ENCODE measurements at regions not wholly inside any gene's neighbourhood (a gene's known extent, or its start where the extent isn't known, plus 50 kb on each side); places are given as distances from the start of the nearest gene placed in this dataset.

DNA sequence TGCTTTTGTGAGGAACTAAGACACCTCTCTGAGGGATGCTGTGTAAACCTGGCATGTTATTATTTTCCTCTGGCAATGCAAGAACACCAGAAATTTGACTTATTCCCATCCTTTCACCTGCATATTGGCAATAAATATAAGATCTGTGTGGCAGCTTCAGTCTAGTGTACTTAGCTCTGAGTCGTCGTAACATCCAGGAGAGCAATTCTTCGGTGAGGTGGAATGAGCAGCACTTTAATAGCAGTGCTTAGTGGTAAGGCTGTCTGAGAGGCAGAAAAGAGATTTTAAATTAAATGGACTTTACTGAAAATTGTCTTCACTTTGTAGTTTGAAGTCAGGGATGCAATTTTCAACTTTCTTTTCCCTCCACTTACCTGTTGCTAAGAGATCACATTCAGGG, 344.9 kb downstream of the PCDH7 start:
- TF ChIP-seq, protein P1, sequence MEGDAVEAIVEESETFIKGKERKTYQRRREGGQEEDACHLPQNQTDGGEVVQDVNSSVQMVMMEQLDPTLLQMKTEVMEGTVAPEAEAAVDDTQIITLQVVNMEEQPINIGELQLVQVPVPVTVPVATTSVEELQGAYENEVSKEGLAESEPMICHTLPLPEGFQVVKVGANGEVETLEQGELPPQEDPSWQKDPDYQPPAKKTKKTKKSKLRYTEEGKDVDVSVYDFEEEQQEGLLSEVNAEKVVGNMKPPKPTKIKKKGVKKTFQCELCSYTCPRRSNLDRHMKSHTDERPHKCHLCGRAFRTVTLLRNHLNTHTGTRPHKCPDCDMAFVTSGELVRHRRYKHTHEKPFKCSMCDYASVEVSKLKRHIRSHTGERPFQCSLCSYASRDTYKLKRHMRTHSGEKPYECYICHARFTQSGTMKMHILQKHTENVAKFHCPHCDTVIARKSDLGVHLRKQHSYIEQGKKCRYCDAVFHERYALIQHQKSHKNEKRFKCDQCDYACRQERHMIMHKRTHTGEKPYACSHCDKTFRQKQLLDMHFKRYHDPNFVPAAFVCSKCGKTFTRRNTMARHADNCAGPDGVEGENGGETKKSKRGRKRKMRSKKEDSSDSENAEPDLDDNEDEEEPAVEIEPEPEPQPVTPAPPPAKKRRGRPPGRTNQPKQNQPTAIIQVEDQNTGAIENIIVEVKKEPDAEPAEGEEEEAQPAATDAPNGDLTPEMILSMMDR (conservative IDR thresholded peaks at IDR 0.05) = no peak
- H3K9me3 Mint-ChIP-seq = no peaks in the 10 kb centered on the region
- H3K36me3 Mint-ChIP-seq = no peaks in the 10 kb centered on the region
- H3K27me3 Mint-ChIP-seq = no peaks in the 10 kb centered on the region
- H3K4me1 Mint-ChIP-seq (ENCODE audit: unreplicated experiment) = peaks cover 19% of the 10 kb centered on the region
- no peak for DNase-seq (ENCODE audit: extremely low spot score, unreplicated experiment)
- H3K4me3 Mint-ChIP-seq = no peak overlapping the region
- no peak overlapping the region for H3K27ac Mint-ChIP-seq

DNA sequence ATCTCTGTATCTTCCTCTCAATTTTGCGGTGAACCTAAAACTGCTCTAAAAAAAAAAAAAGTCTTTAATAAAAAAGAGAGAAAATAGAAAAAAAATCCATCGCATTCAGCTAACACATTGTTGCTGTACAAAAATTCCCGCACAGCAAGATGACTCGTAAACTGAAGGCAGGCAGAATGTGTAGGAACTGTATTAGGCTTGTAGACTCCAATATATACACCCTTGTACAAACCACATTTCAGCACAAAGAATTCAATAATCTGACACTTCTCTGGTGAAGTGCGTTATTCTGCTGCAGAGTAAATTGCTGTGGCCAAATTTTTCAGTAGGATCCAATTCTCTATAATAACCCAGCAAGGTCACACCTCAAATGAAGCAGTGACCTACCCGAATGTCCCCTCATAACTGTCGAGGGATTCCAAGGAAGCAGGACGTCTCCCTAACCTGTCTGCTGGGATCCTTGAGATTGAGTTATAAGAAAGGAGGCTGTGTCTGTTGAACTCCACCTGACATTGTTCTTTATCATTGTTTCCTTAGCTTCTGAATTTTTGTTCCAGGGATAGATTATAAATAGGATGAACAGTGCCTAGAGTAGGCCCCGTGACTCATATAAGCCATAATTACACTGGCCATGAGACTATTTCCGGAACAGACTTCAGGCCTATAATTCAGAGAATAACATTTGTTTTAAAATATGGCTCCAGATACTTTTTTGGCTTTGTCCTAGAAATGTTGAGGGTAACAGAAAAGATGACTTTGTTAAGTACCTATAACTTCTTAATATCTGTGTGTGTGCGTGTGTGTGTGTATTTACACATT, 348.3 kb downstream of the PCDH7 start:
- TF ChIP-seq, protein P1 (conservative IDR thresholded peaks at IDR 0.05) = no peak

DNA sequence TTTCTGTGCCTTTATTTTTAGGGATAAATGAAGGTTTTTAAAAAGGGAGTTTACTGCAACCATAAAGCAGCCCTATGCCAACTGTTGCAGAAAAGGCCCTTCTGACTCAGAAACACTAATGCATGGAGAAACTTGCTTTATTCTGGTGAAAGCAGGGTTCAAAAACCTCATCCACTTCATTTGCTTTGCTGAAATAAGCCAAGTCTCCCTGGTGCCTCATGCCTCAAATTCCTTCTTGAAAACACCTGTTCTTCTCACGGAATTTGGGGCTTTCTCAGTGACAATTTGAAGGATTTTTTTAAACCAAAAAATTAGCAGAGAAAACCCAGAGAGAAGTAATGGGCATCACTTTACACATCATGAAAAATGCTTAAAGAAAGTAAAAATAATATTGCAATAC, 349.0 kb downstream of the PCDH7 start:
- Mint-ChIP-seq H3K36me3 (no peaks in the 10 kb centered on the region), H3K27ac (no peak overlapping the region), H3K27me3 (no peaks in the 10 kb centered on the region), H3K4me3 (no peak overlapping the region), H3K4me1 (ENCODE audit: unreplicated experiment) (peaks cover 21% of the 10 kb centered on the region), H3K9me3 (no peaks in the 10 kb centered on the region)
- TF ChIP-seq, protein P1 (conservative IDR thresholded peaks at IDR 0.05) = no peak
- no peak for DNase-seq (ENCODE audit: extremely low spot score, unreplicated experiment)

More for the DNA sequence above, 348.3 kb downstream of the PCDH7 start:
- H3K4me1 Mint-ChIP-seq (ENCODE audit: unreplicated experiment) = peaks cover 21% of the 10 kb centered on the region
- H3K36me3 Mint-ChIP-seq = no peaks in the 10 kb centered on the region
- DNase-seq (ENCODE audit: extremely low spot score, unreplicated experiment) = no peak
- no peaks in the 10 kb centered on the region for H3K9me3 Mint-ChIP-seq
- H3K27me3 Mint-ChIP-seq = no peaks in the 10 kb centered on the region
- no peak overlapping the region for H3K27ac Mint-ChIP-seq
- H3K4me3 Mint-ChIP-seq = no peak overlapping the region

DNA sequence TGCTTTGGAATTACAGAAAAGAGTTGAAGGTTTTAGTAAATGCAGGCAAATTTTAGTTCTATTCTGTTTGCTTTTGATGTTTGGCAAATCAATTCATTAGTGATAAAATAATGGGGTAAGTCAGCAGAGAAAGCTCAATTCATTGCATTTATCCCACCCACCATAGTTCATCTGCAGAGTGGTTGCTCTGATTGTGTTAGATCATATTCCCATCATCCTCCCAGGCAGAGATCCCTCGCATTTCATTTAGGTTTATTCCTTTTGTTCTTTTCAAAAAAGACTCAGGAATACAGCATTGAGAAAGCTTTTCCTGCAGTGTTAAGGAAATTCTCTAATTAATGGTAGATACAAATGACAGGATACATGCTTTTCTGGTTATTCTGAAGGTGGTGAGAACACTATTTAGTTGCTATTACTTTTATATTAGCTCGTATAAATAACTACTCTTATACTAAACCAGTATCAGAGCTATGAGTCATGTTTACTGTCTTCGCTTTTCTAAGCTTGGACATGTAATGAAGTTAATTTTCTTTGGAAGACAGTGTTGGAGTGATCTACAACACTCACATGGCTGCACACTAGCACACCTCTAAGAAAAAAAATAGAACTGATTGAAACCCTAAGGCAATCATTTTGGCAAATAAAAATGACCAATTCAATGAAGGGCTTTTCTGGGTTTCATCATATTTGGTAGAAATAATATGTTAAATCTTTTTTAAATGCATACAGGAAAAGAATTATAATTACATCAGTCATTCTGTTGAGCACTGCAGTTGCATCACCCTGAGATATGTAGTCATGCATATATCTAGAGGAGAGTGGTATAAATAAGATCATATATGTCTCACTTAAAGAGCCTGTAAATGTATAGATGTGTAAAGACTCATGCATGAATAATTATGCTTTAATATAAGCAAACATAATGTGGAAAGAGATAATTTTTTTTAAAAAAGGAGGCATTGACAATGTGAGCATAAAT, 351.6 kb downstream of the PCDH7 start:
- no peak for DNase-seq (ENCODE audit: extremely low spot score, unreplicated experiment)
- TF ChIP-seq, protein P1 (conservative IDR thresholded peaks at IDR 0.05) = no peak
- Mint-ChIP-seq H3K9me3 (no peaks in the 10 kb centered on the region), H3K36me3 (no peaks in the 10 kb centered on the region), H3K27ac (no peak overlapping the region), H3K4me1 (ENCODE audit: unreplicated experiment) (peaks cover 12% of the 10 kb centered on the region), H3K27me3 (no peaks in the 10 kb centered on the region), H3K4me3 (no peak overlapping the region)

DNA sequence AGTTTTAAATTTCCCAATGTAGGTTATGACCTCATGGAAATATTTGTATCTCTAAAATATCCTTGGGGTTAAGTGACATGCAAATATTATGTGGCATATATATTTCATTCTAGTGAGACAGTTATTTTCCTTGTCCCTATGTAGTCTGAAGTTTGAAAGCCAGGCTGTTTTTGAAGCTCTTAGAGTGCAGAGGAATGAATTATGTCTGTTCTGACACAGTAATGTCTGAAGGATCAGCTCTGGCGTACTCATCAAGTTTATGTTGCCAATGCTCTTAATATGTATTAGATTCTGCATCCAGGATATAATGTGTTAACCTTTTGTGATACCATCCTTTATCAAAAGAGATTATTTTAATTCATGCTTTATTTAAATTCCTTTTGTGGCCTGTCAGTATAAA, 355.8 kb downstream of the PCDH7 start:
- TF ChIP-seq, protein P1 (conservative IDR thresholded peaks at IDR 0.05) = no peak
- Mint-ChIP-seq H3K36me3 (no peaks in the 10 kb centered on the region), H3K9me3 (no peaks in the 10 kb centered on the region), H3K4me1 (ENCODE audit: unreplicated experiment) (peaks cover 6% of the 10 kb centered on the region), H3K27me3 (no peaks in the 10 kb centered on the region), H3K27ac (no peak overlapping the region), H3K4me3 (no peak overlapping the region)
- DNase-seq (ENCODE audit: extremely low spot score, unreplicated experiment) = no peak

Data from type B pancreatic cell (in vitro differentiated cells).